ENCODE measurements at regions not wholly inside any gene's neighbourhood (a gene's known extent, or its start where the extent isn't known, plus 50 kb on each side); places are given as distances from the start of the nearest gene placed in this dataset.

GRCh38 chr6:140921366-140922226 lies 1211.1 kb upstream of the GJE1 start:
- no peaks in the 10 kb centered on the region for H3K36me3 ChIP-seq (ENCODE audit: control insufficient read depth in 1 of 2, insufficient read depth in 2 of 2, low read depth in 1 of 2, low read length in 2 of 2)
- no peaks in the 10 kb centered on the region for H3K27me3 ChIP-seq (ENCODE audit: control insufficient read depth in 1 of 2, insufficient read depth in 1 of 2, low read length in 2 of 2)
- no peak overlapping the region for H3K14ac ChIP-seq (ENCODE audit: low read length in 2 of 2)
- no peak overlapping the region for H3K27ac ChIP-seq (ENCODE audit: low read length, poor library complexity, severe bottlenecking)
- no peak overlapping the region for H2BK15ac ChIP-seq (ENCODE audit: low read depth, poor library complexity, severe bottlenecking)
- 70% methylated on average over 3 of the region's 4 CpGs for WGBS
- H3K9ac ChIP-seq (ENCODE audit: low read length) = peak overlapping the region; percentile 47
- H4K8ac ChIP-seq (ENCODE audit: low read length) = no peak overlapping the region
- no peak overlapping the region for H3K4me3 ChIP-seq (ENCODE audit: insufficient read depth in 1 of 2, low read depth in 1 of 2, low read length in 2 of 2)
- H3K23ac ChIP-seq (ENCODE audit: low read length in 2 of 2) = no peak overlapping the region
- H3K4me2 ChIP-seq (ENCODE audit: low read length, poor library complexity, severe bottlenecking) = no peak overlapping the region
- peak overlapping the region in 1 of 2 experiments; percentile 42 for H2BK12ac ChIP-seq (ENCODE audit: low read length in 2 of 2)
- H3K4ac ChIP-seq (ENCODE audit: low read depth in 1 of 2, low read length in 2 of 2) = no peak overlapping the region
- H3K9me3 ChIP-seq (ENCODE audit: control insufficient read depth, low read length) = no peaks in the 10 kb centered on the region
- no peak overlapping the region for H2AFZ ChIP-seq (ENCODE audit: low read depth, low read length)
- H3K4me1 ChIP-seq (ENCODE audit: control insufficient read depth, insufficient read depth, low read depth, low read length) = no peaks in the 10 kb centered on the region
- DNase-seq = peak; percentile 79
- H4K91ac ChIP-seq (ENCODE audit: low read length) = no peak overlapping the region
- no peaks in the 10 kb centered on the region for H3K79me1 ChIP-seq (replicated peaks; ENCODE audit: low read length, poor library complexity, severe bottlenecking)
- H2BK120ac ChIP-seq (ENCODE audit: low read depth, low read length) = no peak overlapping the region
- H2BK5ac ChIP-seq (ENCODE audit: low read depth, low read length, poor library complexity, severe bottlenecking) = no peak overlapping the region
- H2AK5ac ChIP-seq (ENCODE audit: low read length, severe bottlenecking) = no peak overlapping the region
- no peak overlapping the region for H3K18ac ChIP-seq (ENCODE audit: low read depth in 1 of 2, low read length in 2 of 2)

GRCh38 chr6:140917911-140918310 lies 1214.8 kb upstream of the GJE1 start:
- Histone ChIP-seq H3K27me3 (ENCODE audit: control insufficient read depth in 1 of 2, insufficient read depth in 1 of 2, low read length in 2 of 2) (no peaks in the 10 kb centered on the region), H3K18ac (ENCODE audit: low read depth in 1 of 2, low read length in 2 of 2) (no peak overlapping the region), H3K9ac (ENCODE audit: low read length) (no peak overlapping the region), H2BK5ac (ENCODE audit: low read depth, low read length, poor library complexity, severe bottlenecking) (no peak overlapping the region), H4K8ac (ENCODE audit: low read length) (no peak overlapping the region), H2BK15ac (ENCODE audit: low read depth, poor library complexity, severe bottlenecking) (no peak overlapping the region), H3K4me1 (ENCODE audit: control insufficient read depth, insufficient read depth, low read depth, low read length) (no peaks in the 10 kb centered on the region), H3K4me2 (ENCODE audit: low read length, poor library complexity, severe bottlenecking) (no peak overlapping the region), H2AFZ (ENCODE audit: low read depth, low read length) (no peak overlapping the region), H3K36me3 (ENCODE audit: control insufficient read depth in 1 of 2, insufficient read depth in 2 of 2, low read depth in 1 of 2, low read length in 2 of 2) (no peaks in the 10 kb centered on the region), H3K4me3 (ENCODE audit: insufficient read depth in 1 of 2, low read depth in 1 of 2, low read length in 2 of 2) (no peak overlapping the region), H2BK12ac (ENCODE audit: low read length in 2 of 2) (no peak overlapping the region), H4K91ac (ENCODE audit: low read length) (no peak overlapping the region), H3K4ac (ENCODE audit: low read depth in 1 of 2, low read length in 2 of 2) (no peak overlapping the region), H3K27ac (ENCODE audit: low read length, poor library complexity, severe bottlenecking) (no peak overlapping the region), H2BK120ac (ENCODE audit: low read depth, low read length) (no peak overlapping the region), H3K9me3 (ENCODE audit: control insufficient read depth, low read length) (no peaks in the 10 kb centered on the region), H3K79me1 (replicated peaks; ENCODE audit: low read length, poor library complexity, severe bottlenecking) (no peaks in the 10 kb centered on the region), H3K14ac (ENCODE audit: low read length in 2 of 2) (no peak overlapping the region), H3K23ac (ENCODE audit: low read length in 2 of 2) (no peak overlapping the region), H2AK5ac (ENCODE audit: low read length, severe bottlenecking) (no peak overlapping the region)
- whole genome bisulfite sequencing = 95% methylated on average over 1 of the region's 2 CpGs
- no peak for DNase-seq

GRCh38 chr6:140915551-140915950 lies 1217.2 kb upstream of the GJE1 start:
- Histone ChIP-seq H4K8ac (ENCODE audit: low read length) (no peak overlapping the region), H3K79me1 (replicated peaks; ENCODE audit: low read length, poor library complexity, severe bottlenecking) (no peaks in the 10 kb centered on the region), H2AFZ (ENCODE audit: low read depth, low read length) (no peak overlapping the region), H2AK5ac (ENCODE audit: low read length, severe bottlenecking) (no peak overlapping the region), H3K4ac (ENCODE audit: low read depth in 1 of 2, low read length in 2 of 2) (no peak overlapping the region), H3K18ac (ENCODE audit: low read depth in 1 of 2, low read length in 2 of 2) (no peak overlapping the region), H2BK12ac (ENCODE audit: low read length in 2 of 2) (no peak overlapping the region), H3K27me3 (ENCODE audit: control insufficient read depth in 1 of 2, insufficient read depth in 1 of 2, low read length in 2 of 2) (no peaks in the 10 kb centered on the region), H3K23ac (ENCODE audit: low read length in 2 of 2) (no peak overlapping the region), H4K91ac (ENCODE audit: low read length) (no peak overlapping the region), H2BK120ac (ENCODE audit: low read depth, low read length) (no peak overlapping the region), H3K27ac (ENCODE audit: low read length, poor library complexity, severe bottlenecking) (no peak overlapping the region), H3K14ac (ENCODE audit: low read length in 2 of 2) (no peak overlapping the region), H2BK5ac (ENCODE audit: low read depth, low read length, poor library complexity, severe bottlenecking) (no peak overlapping the region), H3K9me3 (ENCODE audit: control insufficient read depth, low read length) (no peaks in the 10 kb centered on the region), H2BK15ac (ENCODE audit: low read depth, poor library complexity, severe bottlenecking) (no peak overlapping the region), H3K36me3 (ENCODE audit: control insufficient read depth in 1 of 2, insufficient read depth in 2 of 2, low read depth in 1 of 2, low read length in 2 of 2) (no peaks in the 10 kb centered on the region), H3K4me2 (ENCODE audit: low read length, poor library complexity, severe bottlenecking) (no peak overlapping the region), H3K4me3 (ENCODE audit: insufficient read depth in 1 of 2, low read depth in 1 of 2, low read length in 2 of 2) (no peak overlapping the region), H3K4me1 (ENCODE audit: control insufficient read depth, insufficient read depth, low read depth, low read length) (no peaks in the 10 kb centered on the region), H3K9ac (ENCODE audit: low read length) (no peak overlapping the region)
- no CpG with 5 or more reads among the region's 3 CpGs for WGBS
- DNase-seq = no peak

- Histone ChIP-seq H4K8ac (ENCODE audit: low read length) (no peak overlapping the region), H3K27me3 (ENCODE audit: control insufficient read depth in 1 of 2, insufficient read depth in 1 of 2, low read length in 2 of 2) (no peaks in the 10 kb centered on the region), H3K18ac (ENCODE audit: low read depth in 1 of 2, low read length in 2 of 2) (no peak overlapping the region), H2BK15ac (ENCODE audit: low read depth, poor library complexity, severe bottlenecking) (no peak overlapping the region), H3K79me1 (replicated peaks; ENCODE audit: low read length, poor library complexity, severe bottlenecking) (no peaks in the 10 kb centered on the region), H3K23ac (ENCODE audit: low read length in 2 of 2) (no peak overlapping the region), H3K9ac (ENCODE audit: low read length) (no peak overlapping the region), H3K36me3 (ENCODE audit: control insufficient read depth in 1 of 2, insufficient read depth in 2 of 2, low read depth in 1 of 2, low read length in 2 of 2) (no peaks in the 10 kb centered on the region), H2BK5ac (ENCODE audit: low read depth, low read length, poor library complexity, severe bottlenecking) (no peak overlapping the region), H3K4me3 (ENCODE audit: insufficient read depth in 1 of 2, low read depth in 1 of 2, low read length in 2 of 2) (no peak overlapping the region), H3K4me2 (ENCODE audit: low read length, poor library complexity, severe bottlenecking) (no peak overlapping the region), H2BK120ac (ENCODE audit: low read depth, low read length) (no peak overlapping the region), H2BK12ac (ENCODE audit: low read length in 2 of 2) (no peak overlapping the region), H3K14ac (ENCODE audit: low read length in 2 of 2) (no peak overlapping the region), H3K27ac (ENCODE audit: low read length, poor library complexity, severe bottlenecking) (no peak overlapping the region), H3K4me1 (ENCODE audit: control insufficient read depth, insufficient read depth, low read depth, low read length) (no peaks in the 10 kb centered on the region), H2AK5ac (ENCODE audit: low read length, severe bottlenecking) (no peak overlapping the region), H2AFZ (ENCODE audit: low read depth, low read length) (no peak overlapping the region), H3K9me3 (ENCODE audit: control insufficient read depth, low read length) (no peaks in the 10 kb centered on the region), H4K91ac (ENCODE audit: low read length) (no peak overlapping the region), H3K4ac (ENCODE audit: low read depth in 1 of 2, low read length in 2 of 2) (no peak overlapping the region)
- WGBS = no CpG with 5 or more reads among the region's 1 CpG
- DNase-seq = no peak
These were observed 1217.6 kb upstream of the GJE1 start for GRCh38 chr6:140915103-140915502.
